ENCODE measurements at regions not wholly inside any gene's neighbourhood (a gene's known extent, or its start where the extent isn't known, plus 50 kb on each side); places are given as distances from the start of the nearest gene placed in this dataset.

DNA sequence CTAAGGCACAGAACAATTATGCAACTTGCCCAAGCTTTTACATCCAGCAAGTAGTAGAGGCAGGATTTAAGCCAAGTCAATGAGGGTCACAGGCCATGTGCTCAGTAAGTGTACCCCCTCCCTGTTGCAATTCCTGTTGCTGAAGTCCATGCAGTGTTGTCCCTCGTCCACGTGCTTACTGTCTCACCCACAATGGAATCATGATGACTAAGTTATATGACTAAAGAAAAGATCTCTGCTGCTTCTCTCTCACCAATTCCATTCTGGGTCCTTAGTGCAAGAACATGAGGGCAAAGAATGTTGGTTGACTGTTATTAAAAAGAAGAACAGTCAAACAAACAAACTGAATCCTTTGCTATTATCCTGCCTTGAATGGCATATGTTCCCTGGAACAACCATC lies 233.6 kb upstream of the SLC24A2 start:
- TF ChIP-seq PRDM2 (tag by site-specific recombination; IDR thresholded peaks at IDR 0.05; ENCODE audit: borderline replicate concordance) (no peak), ZNF473 (tag by site-specific recombination; IDR thresholded peaks at IDR 0.05) (no peak), CTCF (tag by site-specific recombination; IDR thresholded peaks at IDR 0.05) (no peak), KLF16 (tag by site-specific recombination; IDR thresholded peaks at IDR 0.05) (no peak), ZNF610 (tag by site-specific recombination; IDR thresholded peaks at IDR 0.05; ENCODE audit: borderline replicate concordance) (no peak), ZBTB1 (tag by site-specific recombination; IDR thresholded peaks at IDR 0.05) (no peak), ZNF623 (tag by site-specific recombination; IDR thresholded peaks at IDR 0.05) (no peak), ZNF600 (tag by site-specific recombination; IDR thresholded peaks at IDR 0.05) (no peak), ZNF274 (IDR thresholded peaks at IDR 0.05; ENCODE audit: low read length) (no peak), ZNF274 (tag by site-specific recombination; IDR thresholded peaks at IDR 0.05; ENCODE audit: borderline replicate concordance) (no peak)

Data from HEK293 (cell line).